Natural killer cell (primary cell): ENCODE measurements at regions not wholly inside any gene's neighbourhood (a gene's known extent, or its start where the extent isn't known, plus 50 kb on each side); places are given as distances from the start of the nearest gene placed in this dataset.

Experiments used
- ATAC-seq, 3 donors: fragments of 150-1000 bp in 2 of 3; fragments of 200-7000 bp in 1 of 3; cut with Tn5 transposase; 1 replicate in 1 of 3; 2 replicates in 2 of 3; pipeline ENCODE4 v1.10.0; 2021; ENCODE audit warnings: mild to moderate bottlenecking in 2 of 3, moderate library complexity in 2 of 3
- DNase-seq, 2 donors: peaks; one replicate each; pipeline versions ENCODE4 v3.0.0 to v3.0.0-alpha.2; 2013 to 2021; ENCODE audit warnings: mixed read lengths in 1 of 2
- H3K27ac ChIP-seq: one replicate; pipeline ENCODE4 v1.5.1; 2013; ENCODE audit warnings: mild to moderate bottlenecking, low read length
- H3K27me3 ChIP-seq: one replicate; pipeline ENCODE4 v1.6.1; 2013; ENCODE audit warnings: low read length; ENCODE audit not compliant: control insufficient read depth, insufficient read depth
- H3K36me3 ChIP-seq: one replicate; pipeline ENCODE4 v1.6.1; 2013; ENCODE audit warnings: low read length; ENCODE audit not compliant: control insufficient read depth, insufficient read depth
- H3K4me1 ChIP-seq: one replicate; pipeline ENCODE4 v1.6.1; 2013; ENCODE audit warnings: low read length; ENCODE audit not compliant: control insufficient read depth, insufficient read depth
- H3K4me3 ChIP-seq: one replicate; pipeline ENCODE4 v1.5.1; 2013; ENCODE audit warnings: low read length
- H3K9me3 ChIP-seq: one replicate; pipeline ENCODE4 v1.6.1; 2013; ENCODE audit warnings: low read length; ENCODE audit not compliant: control insufficient read depth, insufficient read depth
- H3K27ac Mint-ChIP-seq, 2 donors: one replicate each; pipeline ENCODE4 v1.8.0; 2022; ENCODE audit warnings: mild to moderate bottlenecking in 2 of 2, mixed read lengths in 2 of 2, moderate library complexity in 1 of 2
- H3K27me3 Mint-ChIP-seq, 2 donors: one replicate each; pipeline ENCODE4 v1.8.0; 2022; ENCODE audit warnings: low read depth in 2 of 2, mixed read lengths in 2 of 2
- H3K36me3 Mint-ChIP-seq: one replicate; pipeline ENCODE4 v1.8.0; 2022; ENCODE audit warnings: mixed read lengths
- H3K4me1 Mint-ChIP-seq, 2 donors: one replicate each; pipeline ENCODE4 v1.8.0; 2022; ENCODE audit warnings: mixed read lengths in 2 of 2
- H3K4me3 Mint-ChIP-seq: one replicate; pipeline ENCODE4 v1.8.0; 2022; ENCODE audit warnings: mild to moderate bottlenecking, moderate library complexity, mixed read lengths
- H3K9me3 Mint-ChIP-seq, 2 donors: one replicate each; pipeline ENCODE4 v1.8.0; 2022; ENCODE audit warnings: mixed read lengths in 2 of 2
- CTCF ChIP-seq: fragments of 200-600 bp; IDR thresholded peaks from one replicate; pipeline ENCODE4 v1.8.0; 2022; ENCODE audit warnings: antibody characterized with exemption
- WGBS: methylation state at CpG from one replicate; pipeline ENCODE4 v1.1.7; 2013; ENCODE audit warnings: missing lambda C conversion rate; ENCODE audit not compliant: insufficient coverage; 5-methylcytosine and 5-hydroxymethylcytosine counted together
- intact Hi-C: fragments of 100-400 bp; cut with micrococcal nuclease; formaldehyde crosslinking; loops from one replicate; pipeline ENCODE4 v1.14.2; 2022

GRCh38 chr12:41935911-41936310 lies 208.8 kb downstream of the GXYLT1 start:
- H3K4me3 Mint-ChIP-seq, result no peak overlapping the region
- H3K27ac Mint-ChIP-seq, result no peak overlapping the region
- WGBS, result 83% methylated on average over 3 of the region's 3 CpGs
- Histone ChIP-seq H3K27me3 (no peaks in the 10 kb centered on the region), H3K36me3 (no peaks in the 10 kb centered on the region), H3K9me3 (no peaks in the 10 kb centered on the region), H3K27ac (no peak overlapping the region), H3K4me1 (peaks cover 13% of the 10 kb centered on the region), H3K4me3 (no peak overlapping the region)
- DNase-seq, result no peak
- TF ChIP-seq CTCF, result no peak
- H3K4me1 Mint-ChIP-seq, result peaks cover 10 to 14% of the 10 kb centered on the region in 2 donors
- H3K27me3 Mint-ChIP-seq, result peaks cover 5 to 17% of the 10 kb centered on the region in 2 donors
- H3K36me3 Mint-ChIP-seq, result no peaks in the 10 kb centered on the region
- no peak for ATAC-seq
- no peaks in the 10 kb centered on the region for H3K9me3 Mint-ChIP-seq
- intact Hi-C loops, result no loop called here

- Histone ChIP-seq H3K36me3 (no peaks in the 10 kb centered on the region), H3K9me3 (no peaks in the 10 kb centered on the region), H3K27me3 (no peaks in the 10 kb centered on the region), H3K4me1 (peaks cover 13% of the 10 kb centered on the region), H3K27ac (no peak overlapping the region), H3K4me3 (peak overlapping the region; percentile 21)
- 2% methylated on average over 35 of the region's 35 CpGs for WGBS
- no peaks in the 10 kb centered on the region for H3K9me3 Mint-ChIP-seq
- peaks cover 14 to 17% of the 10 kb centered on the region in 2 donors for H3K27me3 Mint-ChIP-seq
- TF ChIP-seq CTCF, result no peak
- H3K36me3 Mint-ChIP-seq, result no peaks in the 10 kb centered on the region
- intact Hi-C loops, result no loop called here
- DNase-seq, result peak; percentile 9 to 22
- H3K27ac Mint-ChIP-seq, result peak overlapping the region in 1 of 2 donors; percentile 8
- ATAC-seq, result peak; percentile 68 to 87 (median 75)
- H3K4me1 Mint-ChIP-seq, result peaks cover 14 to 23% of the 10 kb centered on the region in 2 donors
- peak overlapping the region; percentile 88 for H3K4me3 Mint-ChIP-seq
Observed at GRCh38 chr12:41932470-41932991, 212.1 kb downstream of the GXYLT1 start.

GRCh38 chr12:41930866-41931437 lies 213.7 kb downstream of the GXYLT1 start:
- Histone ChIP-seq H3K4me1 (peaks cover 13% of the 10 kb centered on the region), H3K36me3 (no peaks in the 10 kb centered on the region), H3K27me3 (no peaks in the 10 kb centered on the region), H3K4me3 (peak overlapping the region; percentile 25), H3K9me3 (no peaks in the 10 kb centered on the region), H3K27ac (no peak overlapping the region)
- Mint-ChIP-seq H3K4me3 (peak overlapping the region; percentile 61), H3K9me3 (no peaks in the 10 kb centered on the region), H3K36me3 (no peaks in the 10 kb centered on the region), H3K27ac (no peak overlapping the region), H3K27me3 (peaks cover 11 to 18% of the 10 kb centered on the region in 2 donors), H3K4me1 (peaks cover 14 to 23% of the 10 kb centered on the region in 2 donors)
- WGBS, result 8% methylated on average over 5 of the region's 7 CpGs
- DNase-seq (no peak), ATAC-seq (no peak)
- no peak for TF ChIP-seq CTCF
- intact Hi-C loops, result no loop called here

GRCh38 chr12:41924111-41924510 lies 220.6 kb downstream of the GXYLT1 start:
- H3K36me3 ChIP-seq, result no peaks in the 10 kb centered on the region
- H3K4me3 ChIP-seq, result no peak overlapping the region
- ATAC-seq (no peak), DNase-seq (no peak)
- H3K4me1 ChIP-seq, result no peaks in the 10 kb centered on the region
- H3K27ac Mint-ChIP-seq, result no peak overlapping the region
- no peaks in the 10 kb centered on the region for H3K4me1 Mint-ChIP-seq
- H3K27ac ChIP-seq, result no peak overlapping the region
- no peaks in the 10 kb centered on the region for H3K9me3 Mint-ChIP-seq
- H3K27me3 Mint-ChIP-seq, result peaks cover 2 to 25% of the 10 kb centered on the region in 2 donors
- no peaks in the 10 kb centered on the region for H3K9me3 ChIP-seq
- no peak overlapping the region for H3K4me3 Mint-ChIP-seq
- 92% methylated on average over 2 of the region's 2 CpGs for WGBS
- intact Hi-C loops, result no loop called here
- no peak for TF ChIP-seq CTCF
- no peaks in the 10 kb centered on the region for H3K27me3 ChIP-seq
- no peaks in the 10 kb centered on the region for H3K36me3 Mint-ChIP-seq
